ENCODE measurements at regions not wholly inside any gene's neighbourhood (a gene's known extent, or its start where the extent isn't known, plus 50 kb on each side); places are given as distances from the start of the nearest gene placed in this dataset.

- DNase-seq = no peak
Measured at GRCh38 chr2:105150231-105150630, 91.3 kb upstream of the GPR45 start.

GRCh38 chr2:105154119-105154818, 87.3 kb upstream of the GPR45 start:
- no peak for DNase-seq

GRCh38 chr2:105156166-105156565, 85.4 kb upstream of the GPR45 start:
- DNase-seq = no peak

DNA sequence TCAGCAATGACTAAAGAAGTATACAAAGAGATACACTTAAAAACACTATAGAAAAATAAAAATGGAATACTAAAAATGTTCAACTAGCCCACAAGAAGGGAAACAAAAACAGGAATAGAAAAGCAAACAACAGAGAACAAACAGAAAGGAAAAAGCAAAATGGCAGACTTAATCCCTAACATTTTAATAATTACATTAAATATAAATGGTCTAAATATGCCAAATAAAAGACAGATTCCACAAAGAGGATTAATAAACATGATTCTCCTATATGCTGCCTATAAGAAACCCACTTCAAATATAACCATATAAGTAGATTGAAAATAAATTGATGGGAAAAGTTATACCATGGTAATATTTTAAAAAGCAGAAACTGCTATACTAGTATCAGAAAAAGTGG, 83.5 kb upstream of the GPR45 start:
- no peak for DNase-seq

- peak in 1 of 2 experiments; percentile 56 for DNase-seq
Measured at GRCh38 chr2:105166688-105167087, 74.9 kb upstream of the GPR45 start.

DNA sequence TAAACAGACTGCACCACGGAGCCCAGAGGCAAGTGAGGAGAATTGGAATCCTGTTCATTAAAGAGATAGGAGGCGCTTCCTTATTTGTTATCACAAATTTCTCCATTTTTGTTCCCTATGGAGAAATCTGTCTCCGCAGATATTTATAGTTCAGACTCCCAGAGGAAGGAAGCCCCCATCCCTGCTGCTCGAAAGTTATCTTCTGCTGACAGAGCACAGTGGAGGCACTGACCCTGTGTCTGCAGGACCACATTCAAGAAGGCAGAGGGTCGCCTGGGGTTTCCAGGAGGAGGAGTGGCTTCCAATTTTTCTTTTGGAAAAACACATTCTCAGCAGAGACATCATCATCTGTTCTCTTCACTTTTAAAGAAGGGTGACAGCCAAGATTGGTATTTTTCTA, 73.0 kb upstream of the GPR45 start:
- DNase-seq = no peak

GRCh38 chr2:105175231-105175630, 66.3 kb upstream of the GPR45 start:
- no peak for DNase-seq

DNA sequence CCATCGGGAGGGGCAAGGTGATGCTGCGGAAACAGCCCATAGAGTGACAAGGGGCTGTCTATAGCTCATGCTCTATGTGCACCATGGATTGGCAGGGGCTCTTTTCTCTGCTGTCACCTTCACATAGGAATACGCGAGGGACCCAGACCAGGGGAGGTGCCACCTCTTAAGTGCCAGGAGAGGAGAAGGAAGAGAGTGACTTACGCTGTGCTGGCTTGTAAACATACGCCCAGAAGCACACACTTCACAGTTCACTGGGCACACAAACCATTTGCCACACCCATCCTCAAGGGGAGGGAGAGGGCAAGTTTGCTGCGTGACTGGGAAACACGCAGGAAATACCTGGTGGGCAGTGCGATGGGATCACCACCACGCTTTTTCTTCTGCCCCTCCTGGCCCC, 65.1 kb upstream of the GPR45 start:
- DNase-seq = no peak

DNA sequence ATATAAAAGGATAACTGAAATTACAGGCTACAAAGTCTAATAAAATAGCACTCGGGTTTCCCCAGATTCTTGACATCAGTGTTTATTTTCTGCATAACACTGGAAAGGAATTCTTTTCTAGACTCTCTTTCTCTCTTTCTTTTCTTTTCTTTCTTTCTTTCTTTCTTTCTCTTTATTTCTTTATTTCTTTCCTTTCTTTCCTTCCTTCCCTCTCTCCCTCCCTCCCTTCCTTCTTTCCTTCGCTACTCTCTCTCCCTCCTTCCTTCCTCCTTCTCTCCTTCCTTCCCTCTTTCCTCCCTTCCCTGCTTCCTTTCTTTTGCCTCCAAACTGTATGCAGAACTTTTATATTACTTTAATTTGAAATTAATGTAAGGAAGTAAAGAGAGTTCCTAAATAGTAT, 64.5 kb upstream of the GPR45 start:
- DNase-seq = no peak

GRCh38 chr2:105177536-105178254, 63.8 kb upstream of the GPR45 start:
- DNase-seq = no peak

DNA sequence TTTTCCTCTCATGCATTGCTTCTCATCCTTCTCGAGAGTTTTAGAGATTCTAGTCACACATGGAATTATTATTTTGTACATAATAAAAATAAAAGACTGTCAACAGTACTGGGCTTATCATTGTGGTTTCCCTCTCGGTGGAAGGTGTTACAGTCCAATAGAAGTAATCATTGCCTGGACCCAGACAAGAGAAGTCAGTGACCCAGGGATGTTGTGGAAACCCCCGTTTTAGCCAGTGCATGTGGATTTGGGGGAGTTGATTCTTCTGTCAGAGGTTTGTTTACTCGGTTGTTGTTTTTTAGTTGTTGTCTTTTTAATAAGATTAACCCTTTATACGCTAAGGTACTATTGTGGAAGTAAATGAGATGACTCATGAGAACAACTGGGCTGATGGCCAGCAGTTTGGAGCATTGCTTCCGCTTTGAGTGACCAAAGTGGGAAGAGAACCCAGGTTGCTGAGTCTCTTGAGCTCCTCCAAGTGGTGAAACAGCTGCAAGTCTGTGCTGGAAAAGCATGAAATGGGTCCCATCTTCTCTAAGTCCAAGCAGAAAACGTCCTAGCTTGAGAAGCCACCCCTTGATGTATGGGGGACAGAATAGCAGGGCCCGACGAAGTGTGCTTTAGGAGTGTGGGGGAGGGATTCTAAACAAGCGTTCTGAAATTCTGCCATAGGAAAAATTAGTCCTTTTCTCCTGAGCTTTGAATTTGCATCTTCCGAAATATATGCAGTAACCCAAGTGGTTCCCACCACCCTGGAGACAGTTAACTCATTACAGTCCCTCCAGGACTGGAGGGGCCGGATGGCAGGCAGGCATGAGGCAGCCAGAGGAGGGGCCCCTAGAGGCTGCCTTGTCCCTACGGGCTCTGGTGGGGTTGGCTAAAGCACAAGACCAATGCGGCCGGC, 61.8 kb upstream of the GPR45 start:
- DNase-seq = peak; percentile 8 to 56

DNA sequence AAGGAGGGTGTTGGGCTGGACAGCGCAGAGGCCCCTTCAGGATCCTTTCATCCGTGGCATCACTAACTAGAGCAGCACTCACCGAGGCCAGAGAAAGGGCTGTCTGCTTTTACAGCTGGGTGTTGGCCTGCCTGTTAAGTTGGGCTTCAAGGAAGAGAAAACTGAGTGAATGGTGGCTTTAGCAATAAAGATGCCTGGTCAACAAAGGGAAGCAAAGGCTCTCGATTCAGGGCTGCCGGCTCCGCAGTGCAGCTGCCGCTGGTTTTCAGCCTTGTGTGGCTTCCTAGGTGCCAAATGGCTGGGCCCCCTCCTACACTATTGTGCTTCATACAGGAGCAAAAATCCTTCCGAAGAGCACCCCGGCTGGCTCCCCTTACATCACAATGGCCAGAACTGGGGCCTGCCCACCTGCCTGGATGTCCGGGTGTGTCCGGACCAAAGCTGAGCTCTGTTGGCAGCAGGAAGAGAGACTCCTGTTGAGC, 61.0 kb upstream of the GPR45 start:
- DNase-seq = no peak

DNA sequence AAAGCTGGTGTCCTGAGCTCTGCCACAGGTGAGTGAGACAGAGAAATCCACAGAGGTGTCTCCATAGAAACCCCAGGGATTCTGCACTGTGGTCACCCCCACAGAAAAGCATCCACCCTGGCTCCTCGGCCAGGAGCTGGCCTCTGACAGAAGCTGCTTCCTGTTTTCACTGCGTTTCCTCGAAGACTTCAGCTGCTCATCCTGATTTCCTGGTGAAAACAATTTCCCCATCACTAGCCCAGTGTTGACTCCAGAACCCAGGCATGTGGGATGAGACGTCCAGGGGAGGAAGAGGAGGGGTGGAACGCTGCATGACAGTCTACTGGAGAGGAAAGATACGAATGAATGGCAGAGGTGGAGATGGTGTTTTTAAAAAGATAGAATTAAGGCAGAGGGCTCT, 60.3 kb upstream of the GPR45 start:
- no peak for DNase-seq

DNA sequence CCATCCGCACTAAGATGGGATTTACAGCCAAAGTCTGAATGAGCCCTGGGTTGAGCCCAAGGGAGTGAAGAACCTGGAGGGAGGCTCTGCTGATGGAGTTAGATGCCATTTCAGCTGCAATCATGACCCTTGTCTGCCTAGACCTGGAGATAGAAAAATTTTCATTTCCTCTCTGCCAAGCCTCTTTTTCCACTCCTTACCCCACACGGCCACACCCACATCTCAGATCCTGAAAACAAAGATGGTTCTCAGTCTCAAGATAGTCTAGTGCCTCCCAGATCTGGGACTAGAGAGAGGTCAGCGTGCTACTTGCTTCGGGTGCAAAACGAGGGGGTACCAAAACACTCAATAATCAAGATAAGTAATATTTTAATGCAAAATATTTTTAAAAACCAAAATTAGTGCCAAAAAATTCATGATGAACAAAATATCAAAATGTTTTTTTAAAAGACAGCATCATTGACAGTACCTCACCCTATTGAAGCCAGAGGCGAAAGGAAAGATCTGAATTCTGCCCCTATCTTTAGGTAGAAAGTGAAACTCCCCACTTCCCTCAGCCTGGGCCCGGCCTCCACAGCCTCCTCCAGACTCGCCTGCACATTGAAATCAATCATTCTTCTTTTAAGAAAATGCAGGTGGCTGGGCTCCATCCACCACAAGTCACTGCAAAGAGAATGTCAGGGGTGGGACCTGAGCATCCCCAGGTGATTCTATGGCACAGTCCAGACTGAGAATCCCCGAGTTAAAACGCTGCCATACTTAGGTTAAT, 57.8 kb upstream of the GPR45 start:
- DNase-seq = no peak

DNA sequence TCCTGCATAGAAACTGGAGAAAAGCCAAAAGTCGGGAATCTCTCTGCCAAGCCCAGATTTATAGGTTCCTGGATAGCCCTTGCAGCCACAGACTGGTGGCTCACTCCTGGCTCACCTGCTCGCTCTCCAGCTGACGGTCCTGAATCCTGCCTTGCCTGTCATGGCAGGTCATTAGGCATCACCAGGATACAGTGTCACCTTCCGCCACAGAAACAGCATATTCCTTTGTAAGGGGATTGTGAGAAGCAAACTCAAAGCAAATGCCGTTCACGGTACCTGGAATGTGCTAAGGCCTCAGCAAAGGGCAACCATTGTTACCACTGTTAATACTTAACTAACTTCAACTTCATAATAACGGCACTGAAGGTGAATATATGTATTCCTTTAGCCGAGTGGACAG, 57.1 kb upstream of the GPR45 start:
- peak; percentile 74 to 91 for DNase-seq

DNA sequence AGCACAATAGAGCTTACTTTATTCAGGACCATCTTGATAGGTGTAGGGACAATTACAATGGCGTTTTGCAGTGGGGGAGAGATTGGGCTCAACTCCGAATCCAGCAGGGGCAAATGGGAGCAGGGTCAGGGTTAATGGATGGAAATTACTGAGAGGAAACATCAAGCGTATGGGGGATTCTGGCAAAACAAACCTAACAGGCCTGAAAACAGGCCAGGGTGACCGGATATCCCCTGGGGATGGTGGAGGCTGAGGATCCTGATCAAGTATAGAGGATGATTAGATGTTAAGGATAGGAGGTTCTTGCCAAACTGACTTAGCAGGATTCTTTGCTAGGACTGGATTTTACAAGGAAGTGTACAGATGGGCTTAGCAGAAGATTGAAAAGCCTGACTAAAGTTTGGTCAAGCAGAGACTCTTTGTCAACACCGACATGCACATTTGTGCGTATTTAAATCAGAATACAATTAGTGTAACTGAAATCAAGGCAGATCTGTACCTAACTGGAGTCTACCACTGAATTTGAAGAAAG, 54.5 kb upstream of the GPR45 start:
- peak in 1 of 2 experiments; percentile 5 for DNase-seq

DNA sequence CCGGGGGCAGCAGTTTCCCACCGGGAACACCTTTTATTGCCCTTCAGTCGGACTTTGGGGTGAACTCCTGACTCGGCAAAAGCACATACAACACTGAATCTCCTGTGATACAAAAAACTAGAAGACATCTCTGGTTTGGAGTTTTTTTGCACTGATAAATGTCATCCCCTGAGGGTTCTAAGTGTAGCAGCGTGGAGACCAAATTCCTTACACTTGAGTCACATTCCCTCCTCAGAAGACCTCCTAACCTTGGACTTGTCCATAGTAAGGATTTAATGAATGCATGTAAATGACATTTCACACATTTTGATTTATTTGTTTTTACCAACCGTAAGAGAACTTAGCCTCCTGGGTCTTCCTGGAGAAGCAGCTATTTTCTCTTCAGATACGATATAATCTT, 54.0 kb upstream of the GPR45 start:
- no peak for DNase-seq

DNA sequence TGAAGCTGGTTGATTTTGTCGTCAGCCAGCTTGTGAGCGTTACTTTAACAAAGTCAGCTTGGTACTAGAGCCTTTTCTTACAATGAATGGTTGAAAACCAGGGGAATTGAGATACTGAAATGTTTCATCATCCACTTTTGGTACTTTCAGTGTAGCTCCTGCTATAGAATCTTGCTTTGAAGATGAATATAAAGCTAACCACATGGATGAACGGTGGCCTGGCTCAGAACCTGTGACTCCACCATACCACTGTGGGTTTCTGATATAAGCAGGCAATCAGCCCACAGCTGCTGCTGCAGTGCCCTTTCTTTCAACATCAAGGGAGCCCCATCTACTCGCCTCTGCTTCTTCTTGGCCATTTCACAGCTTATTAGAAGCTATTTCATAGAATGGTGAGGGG, 53.2 kb upstream of the GPR45 start:
- no peak for DNase-seq
